ENCODE measurements at regions not wholly inside any gene's neighbourhood (a gene's known extent, or its start where the extent isn't known, plus 50 kb on each side); places are given as distances from the start of the nearest gene placed in this dataset.

GRCh38 chr14:83746336-83746735 is 1783.6 kb upstream of the FLRT2 start:
- H3K4me3 ChIP-seq (ENCODE audit: low read depth, low read length), result no peak overlapping the region
- no peak for TF ChIP-seq CTCF (IDR thresholded peaks at IDR 0.05; ENCODE audit: low read depth, low read length)

- no peak overlapping the region for H3K4me3 ChIP-seq (ENCODE audit: low read depth, low read length)
- no peak for TF ChIP-seq CTCF (IDR thresholded peaks at IDR 0.05; ENCODE audit: low read depth, low read length)
Observed at GRCh38 chr14:83757916-83758315, 1772.0 kb upstream of the FLRT2 start.

GRCh38 chr14:83764656-83765599 is 1765.0 kb upstream of the FLRT2 start:
- TF ChIP-seq CTCF (IDR thresholded peaks at IDR 0.05; ENCODE audit: low read depth, low read length), result no peak
- no peak overlapping the region for H3K4me3 ChIP-seq (ENCODE audit: low read depth, low read length)

- H3K4me3 ChIP-seq (ENCODE audit: low read depth, low read length), result no peak overlapping the region
- TF ChIP-seq CTCF (IDR thresholded peaks at IDR 0.05; ENCODE audit: low read depth, low read length), result no peak
Observed at GRCh38 chr14:83777516-83777915, 1752.4 kb upstream of the FLRT2 start.

GRCh38 chr14:83779266-83779665 is 1750.7 kb upstream of the FLRT2 start:
- no peak overlapping the region for H3K4me3 ChIP-seq (ENCODE audit: low read depth, low read length)
- TF ChIP-seq CTCF (IDR thresholded peaks at IDR 0.05; ENCODE audit: low read depth, low read length), result no peak

GRCh38 chr14:83780321-83780720 is 1749.6 kb upstream of the FLRT2 start:
- no peak overlapping the region for H3K4me3 ChIP-seq (ENCODE audit: low read depth, low read length)
- no peak for TF ChIP-seq CTCF (IDR thresholded peaks at IDR 0.05; ENCODE audit: low read depth, low read length)

- TF ChIP-seq CTCF (IDR thresholded peaks at IDR 0.05; ENCODE audit: low read depth, low read length), result no peak
- H3K4me3 ChIP-seq (ENCODE audit: low read depth, low read length), result no peak overlapping the region
Observed at GRCh38 chr14:83798421-83798820, 1731.5 kb upstream of the FLRT2 start.

Measured in WI38 (cell line).